CD4-positive, alpha-beta memory T cell (primary cell): ENCODE measurements at regions not wholly inside any gene's neighbourhood (a gene's known extent, or its start where the extent isn't known, plus 50 kb on each side); places are given as distances from the start of the nearest gene placed in this dataset.

ENCODE experiments used
- CTCF ChIA-PET: fragments of 350-600 bp; sonication (Branson Sonifier 250); formaldehyde crosslinking; loops from one replicate; lab custom pipeline; 2021; ENCODE audit warnings: inconsistent platforms; ENCODE audit not compliant: partially characterized antibody; lab: Charles Lee
- POLR2A ChIA-PET: fragments of 350-600 bp; sonication (Branson Sonifier 250); formaldehyde crosslinking; loops from one replicate; lab custom pipeline; 2021; ENCODE audit not compliant: partially characterized antibody; lab: Charles Lee
- DNase-seq, 5 donors: peaks; one replicate each; pipeline versions ENCODE4 v3.0.0 to v3.0.0-alpha.2; 2020 to 2022; ENCODE audit warnings: mixed read lengths in 1 of 5
- H3K27ac ChIP-seq: one replicate; pipeline ENCODE4 v1.7.0; 2013; ENCODE audit warnings: low read depth, low read length
- H3K27me3 ChIP-seq: 2 replicates; pipeline ENCODE4 v1.7.0; 2013; ENCODE audit warnings: mild to moderate bottlenecking, low read length, moderate library complexity; ENCODE audit not compliant: insufficient read depth
- H3K36me3 ChIP-seq: 2 replicates; pipeline ENCODE4 v1.7.0; 2013; ENCODE audit warnings: mild to moderate bottlenecking, low read length, moderate library complexity; ENCODE audit not compliant: insufficient read depth
- H3K4me1 ChIP-seq: 2 replicates; pipeline ENCODE4 v1.7.0; 2013; ENCODE audit warnings: mild to moderate bottlenecking, low read length, moderate library complexity; ENCODE audit not compliant: insufficient read depth
- H3K4me3 ChIP-seq, 2 donors: one replicate each; pipeline ENCODE4 v1.7.0; 2013; ENCODE audit warnings: low read length in 2 of 2, mild to moderate bottlenecking in 1 of 2
- H3K9me3 ChIP-seq, 2 donors: one replicate each; pipeline ENCODE4 v1.7.0; 2013; ENCODE audit warnings: low read length in 2 of 2, control low read depth in 1 of 2; ENCODE audit not compliant: control insufficient read depth in 1 of 2
- H3K27ac Mint-ChIP-seq, 7 donors: one replicate each; pipeline ENCODE4 v1.8.0; 2020 to 2021; ENCODE audit warnings: mixed read lengths in 7 of 7, mild to moderate bottlenecking in 6 of 7, inconsistent platforms in 3 of 7, moderate library complexity in 3 of 7
- H3K27me3 Mint-ChIP-seq, 2 donors: one replicate each; pipeline ENCODE4 v1.8.0; 2020 to 2021; ENCODE audit warnings: mixed read lengths in 2 of 2
- H3K36me3 Mint-ChIP-seq, 2 donors: one replicate each; pipeline ENCODE4 v1.8.0; 2020 to 2021; ENCODE audit warnings: mixed read lengths in 2 of 2, inconsistent platforms in 1 of 2, mild to moderate bottlenecking in 1 of 2
- H3K4me1 Mint-ChIP-seq, 4 donors: one replicate each; pipeline ENCODE4 v1.8.0; 2020 to 2021; ENCODE audit warnings: mixed read lengths in 4 of 4, mild to moderate bottlenecking in 1 of 4
- H3K4me3 Mint-ChIP-seq, 8 donors: one replicate each; pipeline ENCODE4 v1.8.0; 2020 to 2021; ENCODE audit warnings: mixed read lengths in 8 of 8, mild to moderate bottlenecking in 7 of 8, moderate library complexity in 6 of 8, inconsistent platforms in 3 of 8
- H3K9me3 Mint-ChIP-seq, 8 donors: one replicate each; pipeline ENCODE4 v1.8.0; 2020 to 2021; ENCODE audit warnings: mixed read lengths in 8 of 8, mild to moderate bottlenecking in 5 of 8, inconsistent platforms in 3 of 8, moderate library complexity in 1 of 8
- intact Hi-C: fragments of 100-400 bp; cut with micrococcal nuclease; formaldehyde crosslinking; loops from one replicate; pipeline ENCODE4 v1.15.1; 2023

GRCh38 chr1:217014066-217014465 lies 290.8 kb upstream of the ESRRG start:
- no peak overlapping the region for H3K4me3 ChIP-seq
- H3K27me3 ChIP-seq: no peaks in the 10 kb centered on the region
- Mint-ChIP-seq H3K36me3 (no peaks in the 10 kb centered on the region), H3K27me3 (no peaks in the 10 kb centered on the region), H3K9me3 (peaks cover 0 to 4% (median 2%) of the 10 kb centered on the region in 8 donors), H3K4me3 (no peak overlapping the region), H3K4me1 (no peaks in the 10 kb centered on the region), H3K27ac (no peak overlapping the region)
- no peak for DNase-seq
- H3K36me3 ChIP-seq: no peaks in the 10 kb centered on the region
- no peaks in the 10 kb centered on the region for H3K4me1 ChIP-seq
- POLR2A ChIA-PET: no interaction called here
- H3K27ac ChIP-seq: no peak overlapping the region
- CTCF ChIA-PET: no interaction called here
- no peaks in the 10 kb centered on the region for H3K9me3 ChIP-seq
- intact Hi-C loops: no loop called here

GRCh38 chr1:217012659-217013058 lies 289.4 kb upstream of the ESRRG start:
- no peaks in the 10 kb centered on the region for H3K36me3 Mint-ChIP-seq
- POLR2A ChIA-PET: no interaction called here

GRCh38 chr1:217011097-217011496 lies 287.9 kb upstream of the ESRRG start:
- DNase-seq: no peak
- intact Hi-C loops: no loop called here
- no peak overlapping the region for H3K4me3 ChIP-seq
- H3K9me3 ChIP-seq: no peaks in the 10 kb centered on the region
- ChIA-PET CTCF (no interaction called here), POLR2A (no interaction called here)
- H3K27ac ChIP-seq: no peak overlapping the region
- no peaks in the 10 kb centered on the region for H3K27me3 Mint-ChIP-seq
- H3K4me1 Mint-ChIP-seq: no peaks in the 10 kb centered on the region
- H3K27me3 ChIP-seq: no peaks in the 10 kb centered on the region
- no peaks in the 10 kb centered on the region for H3K36me3 ChIP-seq
- no peaks in the 10 kb centered on the region for H3K36me3 Mint-ChIP-seq
- no peak overlapping the region for H3K4me3 Mint-ChIP-seq
- no peak overlapping the region for H3K27ac Mint-ChIP-seq
- no peaks in the 10 kb centered on the region for H3K4me1 ChIP-seq
- peaks cover 0 to 6% (median 1%) of the 10 kb centered on the region in 8 donors for H3K9me3 Mint-ChIP-seq

More at GRCh38 chr1:217012659-217013058, 289.4 kb upstream of the ESRRG start:
- CTCF ChIA-PET: interaction anchor here (1.0 kb wide), 1 partner anchor 11 kb away, joined by 3 read pairs; no protein-coding TSS in a partner anchor
- no peak overlapping the region for H3K4me3 ChIP-seq
- DNase-seq: no peak
- no peaks in the 10 kb centered on the region for H3K4me1 ChIP-seq
- Mint-ChIP-seq H3K4me1 (no peaks in the 10 kb centered on the region), H3K9me3 (peaks cover 0 to 6% (median 2%) of the 10 kb centered on the region in 8 donors), H3K4me3 (no peak overlapping the region), H3K27me3 (no peaks in the 10 kb centered on the region), H3K27ac (no peak overlapping the region)
- H3K27ac ChIP-seq: no peak overlapping the region
- no peaks in the 10 kb centered on the region for H3K27me3 ChIP-seq
- H3K9me3 ChIP-seq: no peaks in the 10 kb centered on the region
- intact Hi-C loops: no loop called here
- no peaks in the 10 kb centered on the region for H3K36me3 ChIP-seq

GRCh38 chr1:217010253-217010652 lies 287.0 kb upstream of the ESRRG start:
- H3K27ac ChIP-seq: no peak overlapping the region
- H3K9me3 ChIP-seq: no peaks in the 10 kb centered on the region
- ChIA-PET POLR2A (no interaction called here), CTCF (no interaction called here)
- peaks cover 0 to 6% (median 1%) of the 10 kb centered on the region in 8 donors for H3K9me3 Mint-ChIP-seq
- H3K27me3 ChIP-seq: no peaks in the 10 kb centered on the region
- no peaks in the 10 kb centered on the region for H3K36me3 ChIP-seq
- no peak for DNase-seq
- no peaks in the 10 kb centered on the region for H3K27me3 Mint-ChIP-seq
- no peaks in the 10 kb centered on the region for H3K4me1 ChIP-seq
- H3K4me3 Mint-ChIP-seq: peak overlapping the region in 1 of 8 donors; percentile 36
- no peaks in the 10 kb centered on the region for H3K36me3 Mint-ChIP-seq
- H3K4me3 ChIP-seq: no peak overlapping the region
- no peak overlapping the region for H3K27ac Mint-ChIP-seq
- no peaks in the 10 kb centered on the region for H3K4me1 Mint-ChIP-seq
- intact Hi-C loops: no loop called here

- no peak overlapping the region for H3K27ac Mint-ChIP-seq
- Histone ChIP-seq H3K27ac (no peak overlapping the region), H3K27me3 (no peaks in the 10 kb centered on the region), H3K4me1 (no peaks in the 10 kb centered on the region), H3K4me3 (no peak overlapping the region), H3K36me3 (no peaks in the 10 kb centered on the region), H3K9me3 (no peaks in the 10 kb centered on the region)
- peaks cover 0 to 5% (median under 1%) of the 10 kb centered on the region in 8 donors for H3K9me3 Mint-ChIP-seq
- intact Hi-C loops: no loop called here
- CTCF ChIA-PET: interaction anchor here (0.6 kb wide), 1 partner anchor 1347 kb away, joined by 3 read pairs; no protein-coding TSS in a partner anchor
- H3K4me1 Mint-ChIP-seq: no peaks in the 10 kb centered on the region
- POLR2A ChIA-PET: no interaction called here
- no peak overlapping the region for H3K4me3 Mint-ChIP-seq
- no peak for DNase-seq
- H3K36me3 Mint-ChIP-seq: no peaks in the 10 kb centered on the region
- H3K27me3 Mint-ChIP-seq: no peaks in the 10 kb centered on the region
Measured at GRCh38 chr1:217009376-217009775, 286.1 kb upstream of the ESRRG start.

DNA sequence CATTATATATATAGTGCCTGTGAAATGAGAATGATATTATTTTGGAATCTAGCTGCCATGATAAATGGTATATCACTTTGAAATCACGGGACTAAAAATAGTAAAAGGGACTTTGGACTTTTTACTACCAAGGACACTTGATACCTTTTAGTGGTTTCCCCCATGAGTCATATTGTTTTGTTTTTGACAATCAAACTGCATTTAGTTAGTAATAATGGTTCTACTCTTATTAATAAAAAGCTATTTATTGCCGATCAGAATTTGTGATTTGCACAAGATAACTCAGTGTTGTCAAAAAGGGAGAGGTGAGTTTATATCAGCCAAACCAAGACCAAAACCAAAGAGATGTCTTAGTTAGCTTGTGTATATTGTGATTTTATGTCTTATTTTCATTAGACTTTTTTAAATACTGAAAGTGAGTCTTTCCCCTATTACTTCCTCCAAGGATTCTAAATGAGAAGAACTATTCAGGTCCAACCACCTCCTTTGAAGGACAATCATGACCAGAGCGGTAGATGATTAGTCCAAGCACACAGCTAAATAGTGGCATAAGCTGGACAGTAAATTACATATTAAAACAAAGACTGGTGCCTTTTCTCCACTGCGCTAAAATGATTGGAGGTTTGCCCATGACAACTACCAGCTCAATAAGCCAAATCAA lies 281.7 kb upstream of the ESRRG start:
- CTCF ChIA-PET: no interaction called here
- Histone ChIP-seq H3K27me3 (no peaks in the 10 kb centered on the region), H3K36me3 (no peaks in the 10 kb centered on the region), H3K4me3 (no peak overlapping the region), H3K4me1 (no peaks in the 10 kb centered on the region), H3K9me3 (no peaks in the 10 kb centered on the region), H3K27ac (no peak overlapping the region)
- Mint-ChIP-seq H3K36me3 (no peaks in the 10 kb centered on the region), H3K27me3 (no peaks in the 10 kb centered on the region), H3K4me3 (no peak overlapping the region), H3K9me3 (peaks cover 0 to 6% (median 2%) of the 10 kb centered on the region in 8 donors), H3K4me1 (no peaks in the 10 kb centered on the region), H3K27ac (no peak overlapping the region)
- intact Hi-C loops: no loop called here
- POLR2A ChIA-PET: no interaction called here
- no peak for DNase-seq

DNA sequence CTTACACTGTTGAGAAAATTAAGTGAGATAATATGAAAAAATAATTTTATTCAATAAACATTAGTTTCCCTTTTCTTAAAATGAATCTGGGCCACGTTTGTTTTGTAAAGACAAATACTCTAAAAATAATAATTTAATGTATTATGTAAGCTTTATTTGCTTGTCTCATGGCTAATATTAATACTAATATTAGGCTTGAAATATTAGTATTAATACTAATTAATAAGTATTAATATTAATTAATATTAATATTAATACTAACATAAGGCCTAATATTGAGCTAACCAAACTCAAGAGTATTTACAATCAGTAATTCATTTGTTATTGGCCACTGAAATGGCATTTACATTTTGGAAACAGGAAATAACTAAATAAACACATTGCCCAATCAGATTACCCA lies 280.1 kb upstream of the ESRRG start:
- DNase-seq: no peak
- Histone ChIP-seq H3K9me3 (no peaks in the 10 kb centered on the region), H3K4me1 (no peaks in the 10 kb centered on the region), H3K36me3 (no peaks in the 10 kb centered on the region), H3K27ac (no peak overlapping the region), H3K27me3 (no peaks in the 10 kb centered on the region), H3K4me3 (no peak overlapping the region)
- H3K36me3 Mint-ChIP-seq: no peaks in the 10 kb centered on the region
- intact Hi-C loops: no loop called here
- peaks cover 0 to 6% (median 0%) of the 10 kb centered on the region in 8 donors for H3K9me3 Mint-ChIP-seq
- ChIA-PET POLR2A (no interaction called here), CTCF (no interaction called here)
- no peak overlapping the region for H3K27ac Mint-ChIP-seq
- H3K4me1 Mint-ChIP-seq: no peaks in the 10 kb centered on the region
- no peak overlapping the region for H3K4me3 Mint-ChIP-seq
- H3K27me3 Mint-ChIP-seq: no peaks in the 10 kb centered on the region
